B cell (primary cell): ENCODE measurements at regions not wholly inside any gene's neighbourhood (a gene's known extent, or its start where the extent isn't known, plus 50 kb on each side); places are given as distances from the start of the nearest gene placed in this dataset.

Source experiments
- ATAC-seq: fragments of 200-7000 bp; cut with Tn5 transposase; one replicate; pipeline ENCODE4 v1.10.0; 2021; ENCODE audit warnings: low read depth, mild to moderate bottlenecking, moderate number of reproducible peaks, moderate library complexity
- CTCF ChIA-PET: fragments of 350-600 bp; sonication (Branson Sonifier 250); formaldehyde crosslinking; loops from one replicate; lab custom pipeline; 2021; ENCODE audit warnings: antibody characterized with exemption, inconsistent platforms; lab: Charles Lee
- POLR2A ChIA-PET: fragments of 350-600 bp; sonication (Branson Sonifier 250); formaldehyde crosslinking; loops from one replicate; lab custom pipeline; 2021; ENCODE audit warnings: antibody characterized with exemption; lab: Charles Lee
- DNase-seq: peaks from one replicate; pipeline ENCODE4 v3.0.0; 2013
- H2AFZ ChIP-seq: 2 replicates; pipeline ENCODE4 v1.6.1; 2012; ENCODE audit warnings: mild to moderate bottlenecking, low read depth, low read length; ENCODE audit not compliant: insufficient read depth, poor library complexity, severe bottlenecking
- H3K27ac ChIP-seq, 2 donors: 1 replicate in 1 of 2; 2 replicates in 1 of 2; pipeline ENCODE4 v1.5.1; 2012 to 2013; ENCODE audit warnings: low read length in 2 of 2, mild to moderate bottlenecking in 2 of 2, moderate library complexity in 1 of 2
- H3K27me3 ChIP-seq, 4 experiments: fragments of 200-600 bp in 1 of 4; sonication (generic) in 1 of 4; replicated peaks in 1 of 4; 1 replicate in 2 of 4; 2 replicates in 2 of 4; pipeline versions ENCODE4 v1.6.1 to v1.7.0; 2013 to 2016; ENCODE audit warnings: low read length in 3 of 4, mild to moderate bottlenecking in 2 of 4, mixed read lengths in 1 of 4, moderate library complexity in 1 of 4; ENCODE audit not compliant: insufficient read depth in 4 of 4, control insufficient read depth in 3 of 4; ENCODE audit errors: control extremely low read depth in 1 of 4
- H3K36me3 ChIP-seq, 2 experiments: replicated peaks in 1 of 2; 1 replicate in 1 of 2; 2 replicates in 1 of 2; pipeline versions ENCODE4 v1.6.1 to v1.7.1; 2013; ENCODE audit warnings: low read length in 1 of 2; ENCODE audit not compliant: insufficient read depth in 2 of 2, control insufficient read depth in 1 of 2; ENCODE audit errors: control extremely low read depth in 1 of 2, extremely low read depth in 1 of 2
- H3K4me1 ChIP-seq, 2 donors: fragments of 200-600 bp in 1 of 2; sonication (generic) in 1 of 2; 1 replicate in 1 of 2; 2 replicates in 1 of 2; pipeline versions ENCODE4 v1.5.1 to v1.6.1; 2013 to 2017; ENCODE audit warnings: low read length in 2 of 2; ENCODE audit not compliant: control insufficient read depth in 2 of 2, insufficient read depth in 2 of 2
- H3K4me2 ChIP-seq: replicated peaks from 2 replicates; pipeline ENCODE3; 2012; ENCODE audit warnings: mild to moderate bottlenecking, low read depth, low read length; ENCODE audit not compliant: poor library complexity, severe bottlenecking
- H3K4me3 ChIP-seq, 5 experiments: fragments of 200-600 bp in 1 of 5; sonication (generic) in 1 of 5; 1 replicate in 3 of 5; 2 replicates in 2 of 5; pipeline versions ENCODE4 v1.5.1 to v1.7.0; 2011 to 2016; ENCODE audit warnings: low read length in 4 of 5, mild to moderate bottlenecking in 4 of 5, low read depth in 2 of 5, control low read depth in 1 of 5, moderate library complexity in 1 of 5; ENCODE audit not compliant: insufficient read depth in 1 of 5; ENCODE audit errors: control extremely low read depth in 1 of 5, extremely low read depth in 1 of 5
- H3K79me2 ChIP-seq: fragments of 200-600 bp; sonication (generic); one replicate; pipeline ENCODE4 v1.6.0; 2016; ENCODE audit warnings: low read length; ENCODE audit not compliant: control insufficient read depth, insufficient read depth
- H3K9ac ChIP-seq: fragments of 200-600 bp; sonication (generic); 2 replicates; pipeline ENCODE4 v1.6.1; 2017; ENCODE audit warnings: mild to moderate bottlenecking, low read length, moderate library complexity
- H3K9me3 ChIP-seq, 3 donors: one replicate each; pipeline versions ENCODE4 v1.6.1 to v1.7.1; 2013; ENCODE audit warnings: low read length in 2 of 3; ENCODE audit not compliant: control insufficient read depth in 2 of 3, insufficient read depth in 1 of 3; ENCODE audit errors: control extremely low read depth in 1 of 3
- H4K20me1 ChIP-seq: 2 replicates; pipeline ENCODE4 v1.6.0; 2012; ENCODE audit warnings: mild to moderate bottlenecking, low read length; ENCODE audit not compliant: insufficient read depth, control insufficient read depth, poor library complexity, severe bottlenecking
- H3K27ac Mint-ChIP-seq: one replicate; pipeline ENCODE4 v1.8.0; 2021; ENCODE audit warnings: mixed read lengths
- H3K27me3 Mint-ChIP-seq: one replicate; pipeline ENCODE4 v1.8.0; 2021; ENCODE audit warnings: mixed read lengths
- H3K4me1 Mint-ChIP-seq: one replicate; pipeline ENCODE4 v1.8.0; 2021; ENCODE audit warnings: mixed read lengths
- H3K4me3 Mint-ChIP-seq: one replicate; pipeline ENCODE4 v1.8.0; 2021; ENCODE audit warnings: mixed read lengths
- H3K9me3 Mint-ChIP-seq: one replicate; pipeline ENCODE4 v1.8.0; 2022; ENCODE audit warnings: mixed read lengths; ENCODE audit not compliant: insufficient read depth
- EZH2 ChIP-seq: IDR thresholded peaks from 2 replicates; pipeline ENCODE4 v1.6.1; 2012; ENCODE audit warnings: borderline replicate concordance, low read depth, mild to moderate bottlenecking, moderate library complexity, low read length; ENCODE audit not compliant: insufficient read depth, poor library complexity, severe bottlenecking
- WGBS: methylation state at CpG from one replicate; pipeline ENCODE4 v1.1.5; 2013; ENCODE audit warnings: missing lambda C conversion rate; ENCODE audit not compliant: insufficient coverage; 5-methylcytosine and 5-hydroxymethylcytosine counted together
- intact Hi-C: fragments of 100-400 bp; cut with micrococcal nuclease; formaldehyde crosslinking; loops from one replicate; pipeline ENCODE4 v1.10.0; 2022
- TF ChIP-seq, protein P1 (sequence below): fragments of 200-600 bp; IDR thresholded peaks from one replicate; pipeline ENCODE4 v1.8.0; 2022; ENCODE audit warnings: antibody characterized with exemption, mild to moderate bottlenecking

DNA sequence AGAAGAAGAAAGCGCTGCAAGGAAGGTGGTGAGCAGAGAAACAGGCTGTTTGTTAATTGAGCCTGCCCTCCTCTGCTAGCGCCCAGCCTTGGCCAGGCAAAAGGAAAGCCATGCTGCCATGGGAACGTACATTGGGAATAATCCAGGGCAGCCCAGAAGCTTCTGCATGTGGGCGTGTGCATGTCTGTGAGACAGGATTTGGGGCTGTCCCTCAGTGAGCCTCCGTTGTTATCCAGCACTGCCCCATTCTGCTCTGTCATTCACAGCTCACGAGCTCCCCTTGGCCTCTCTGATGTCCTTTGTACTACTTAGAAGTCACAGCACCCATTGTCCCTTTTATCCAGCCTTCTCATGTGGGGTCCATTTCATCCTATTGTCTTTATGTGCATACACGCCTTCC is 239.1 kb upstream of the ROPN1 start:
- Histone ChIP-seq H3K27ac (no peak overlapping the region), H3K27me3 (peaks cover 0 to 6% (median 1%) of the 10 kb centered on the region in 4 experiments), H3K9me3 (peaks cover 0 to 6% (median 0%) of the 10 kb centered on the region in 3 donors), H3K4me1 (no peaks in the 10 kb centered on the region), H3K36me3 (no peaks in the 10 kb centered on the region), H2AFZ (no peak overlapping the region), H3K4me3 (no peak overlapping the region), H3K9ac (no peak overlapping the region), H4K20me1 (no peaks in the 10 kb centered on the region), H3K79me2 (no peaks in the 10 kb centered on the region), H3K4me2 (no peak overlapping the region)
- ChIA-PET POLR2A (no interaction called here), CTCF (no interaction called here)
- no peaks in the 10 kb centered on the region for H3K9me3 Mint-ChIP-seq
- no peak overlapping the region for H3K27ac Mint-ChIP-seq
- no peak for DNase-seq
- no peak overlapping the region for H3K4me3 Mint-ChIP-seq
- 89% methylated on average over 7 of the region's 7 CpGs for WGBS
- intact Hi-C loops = no loop called here
- peaks cover 44% of the 10 kb centered on the region for H3K27me3 Mint-ChIP-seq
- TF ChIP-seq, protein P1, sequence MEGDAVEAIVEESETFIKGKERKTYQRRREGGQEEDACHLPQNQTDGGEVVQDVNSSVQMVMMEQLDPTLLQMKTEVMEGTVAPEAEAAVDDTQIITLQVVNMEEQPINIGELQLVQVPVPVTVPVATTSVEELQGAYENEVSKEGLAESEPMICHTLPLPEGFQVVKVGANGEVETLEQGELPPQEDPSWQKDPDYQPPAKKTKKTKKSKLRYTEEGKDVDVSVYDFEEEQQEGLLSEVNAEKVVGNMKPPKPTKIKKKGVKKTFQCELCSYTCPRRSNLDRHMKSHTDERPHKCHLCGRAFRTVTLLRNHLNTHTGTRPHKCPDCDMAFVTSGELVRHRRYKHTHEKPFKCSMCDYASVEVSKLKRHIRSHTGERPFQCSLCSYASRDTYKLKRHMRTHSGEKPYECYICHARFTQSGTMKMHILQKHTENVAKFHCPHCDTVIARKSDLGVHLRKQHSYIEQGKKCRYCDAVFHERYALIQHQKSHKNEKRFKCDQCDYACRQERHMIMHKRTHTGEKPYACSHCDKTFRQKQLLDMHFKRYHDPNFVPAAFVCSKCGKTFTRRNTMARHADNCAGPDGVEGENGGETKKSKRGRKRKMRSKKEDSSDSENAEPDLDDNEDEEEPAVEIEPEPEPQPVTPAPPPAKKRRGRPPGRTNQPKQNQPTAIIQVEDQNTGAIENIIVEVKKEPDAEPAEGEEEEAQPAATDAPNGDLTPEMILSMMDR = no peak
- no peak for TF ChIP-seq EZH2
- no peak for ATAC-seq
- H3K4me1 Mint-ChIP-seq = no peaks in the 10 kb centered on the region

DNA sequence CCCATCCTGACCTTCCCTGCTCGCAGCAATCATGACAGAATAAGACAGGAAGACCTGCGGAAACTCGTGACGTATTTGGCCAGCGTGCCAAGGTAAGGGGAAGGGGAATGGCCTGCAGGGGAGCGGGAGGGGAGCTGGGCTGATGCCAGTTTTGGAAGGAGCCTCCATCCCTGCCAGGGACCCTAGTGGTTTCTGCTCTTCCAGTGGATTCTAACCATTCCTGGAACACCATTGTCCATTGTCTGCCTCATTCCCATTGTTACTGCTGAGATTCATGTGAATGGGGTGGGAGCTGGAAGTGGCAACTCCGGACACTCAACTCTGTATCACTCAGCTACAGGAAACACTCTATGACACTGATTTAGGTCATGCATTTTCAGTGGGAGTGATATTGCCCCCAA is 242.9 kb upstream of the ROPN1 start:
- no peaks in the 10 kb centered on the region for H3K4me1 ChIP-seq
- Mint-ChIP-seq H3K27me3 (peaks cover 38% of the 10 kb centered on the region), H3K4me1 (no peaks in the 10 kb centered on the region), H3K27ac (no peak overlapping the region), H3K4me3 (no peak overlapping the region), H3K9me3 (no peaks in the 10 kb centered on the region)
- no peaks in the 10 kb centered on the region for H4K20me1 ChIP-seq
- no peak overlapping the region for H2AFZ ChIP-seq
- no peaks in the 10 kb centered on the region for H3K79me2 ChIP-seq
- TF ChIP-seq EZH2 = no peak
- TF ChIP-seq, protein P1 = no peak
- no peak overlapping the region for H3K4me2 ChIP-seq
- POLR2A ChIA-PET = no interaction called here
- no peaks in the 10 kb centered on the region for H3K9me3 ChIP-seq
- peaks cover 0 to 6% (median 0%) of the 10 kb centered on the region in 4 experiments for H3K27me3 ChIP-seq
- CTCF ChIA-PET = no interaction called here
- H3K4me3 ChIP-seq = no peak overlapping the region
- no peak for DNase-seq
- WGBS = 98% methylated on average over 5 of the region's 7 CpGs
- H3K27ac ChIP-seq = no peak overlapping the region
- no peak for ATAC-seq
- intact Hi-C loops = no loop called here
- no peak overlapping the region for H3K9ac ChIP-seq
- no peaks in the 10 kb centered on the region for H3K36me3 ChIP-seq
